Astrocyte (in vitro differentiated cells and primary cell): ENCODE measurements at regions not wholly inside any gene's neighbourhood (a gene's known extent, or its start where the extent isn't known, plus 50 kb on each side); places are given as distances from the start of the nearest gene placed in this dataset.

Experiments used
- CTCF ChIP-seq: IDR thresholded peaks from 2 replicates; pipeline ENCODE4 v1.5.1; 2011; ENCODE audit warnings: low read depth, mild to moderate bottlenecking, inconsistent platforms, low read length, moderate library complexity; ENCODE audit not compliant: insufficient read depth
- EZH2 ChIP-seq: IDR thresholded peaks from 2 replicates; pipeline ENCODE4 v1.6.1; 2012; ENCODE audit warnings: mild to moderate bottlenecking, low read length, inconsistent platforms; ENCODE audit not compliant: insufficient read depth

- TF ChIP-seq CTCF, result no peak
- TF ChIP-seq EZH2, result no peak
Measured at GRCh38 chr17:77321649-77322513, 181.1 kb downstream of the SEC14L1 start.
